Activated B cell treated with CpG ODN at 0.5 μM for 24 hours (primary cell): ENCODE measurements at regions not wholly inside any gene's neighbourhood (a gene's known extent, or its start where the extent isn't known, plus 50 kb on each side); places are given as distances from the start of the nearest gene placed in this dataset.
"Not testable (repeated sequence)": the region's sequence is repeated elsewhere in the genome, so short reads cannot be mapped to it uniquely, and the experiment has no call there.

Source experiments
- ATAC-seq: fragments of 200-7000 bp; cut with Tn5 transposase; one replicate; pipeline ENCODE4 v1.10.0; 2021; ENCODE audit warnings: low read depth, mild to moderate bottlenecking, moderate library complexity
- CTCF ChIA-PET: fragments of 350-600 bp; sonication (Branson Sonifier 250); formaldehyde crosslinking; loops from one replicate; lab custom pipeline; 2021; ENCODE audit warnings: antibody characterized with exemption; lab: Charles Lee
- POLR2A ChIA-PET: fragments of 350-600 bp; sonication (Branson Sonifier 250); formaldehyde crosslinking; loops from one replicate; lab custom pipeline; 2021; ENCODE audit warnings: antibody characterized with exemption; lab: Charles Lee
- DNase-seq: peaks from one replicate; pipeline ENCODE4 v3.0.0; 2022
- H3K27ac Mint-ChIP-seq: one replicate; pipeline ENCODE4 v1.8.0; 2020; ENCODE audit warnings: mixed read lengths
- H3K27me3 Mint-ChIP-seq: one replicate; pipeline ENCODE4 v1.8.0; 2021; ENCODE audit warnings: mixed read lengths
- H3K36me3 Mint-ChIP-seq: one replicate; pipeline ENCODE4 v1.8.0; 2021; ENCODE audit warnings: low read depth, mixed read lengths
- H3K4me1 Mint-ChIP-seq: one replicate; pipeline ENCODE4 v1.8.0; 2021; ENCODE audit warnings: mixed read lengths
- H3K4me3 Mint-ChIP-seq: one replicate; pipeline ENCODE4 v1.8.0; 2020; ENCODE audit warnings: mild to moderate bottlenecking, mixed read lengths
- H3K9me3 Mint-ChIP-seq: one replicate; pipeline ENCODE4 v1.8.0; 2020; ENCODE audit warnings: mixed read lengths
- CTCF ChIP-seq: fragments of 200-600 bp; IDR thresholded peaks from one replicate; pipeline ENCODE4 v1.8.0; 2022; ENCODE audit warnings: antibody characterized with exemption, mild to moderate bottlenecking
- intact Hi-C: fragments of 100-400 bp; cut with micrococcal nuclease; formaldehyde crosslinking; loops from one replicate; pipeline ENCODE4 v1.15.1; 2024

GRCh38 chr2:53036196-53036595 lies 731.4 kb upstream of the CHAC2 start:
- Mint-ChIP-seq H3K9me3 (peaks cover 1% of the 10 kb centered on the region), H3K36me3 (no peaks in the 10 kb centered on the region), H3K27me3 (no peaks in the 10 kb centered on the region), H3K4me1 (no peaks in the 10 kb centered on the region), H3K4me3 (no peak overlapping the region), H3K27ac (no peak overlapping the region)
- POLR2A ChIA-PET: no interaction called here
- no peak for TF ChIP-seq CTCF
- DNase-seq: no peak
- intact Hi-C loops: no loop called here
- no peak for ATAC-seq
- CTCF ChIA-PET: no interaction called here

- Mint-ChIP-seq H3K36me3 (no peaks in the 10 kb centered on the region), H3K27me3 (no peaks in the 10 kb centered on the region), H3K9me3 (peaks cover 1% of the 10 kb centered on the region), H3K27ac (no peak overlapping the region), H3K4me3 (no peak overlapping the region), H3K4me1 (no peaks in the 10 kb centered on the region)
- POLR2A ChIA-PET: no interaction called here
- DNase-seq: no peak
- no peak for TF ChIP-seq CTCF
- CTCF ChIA-PET: no interaction called here
- intact Hi-C loops: no loop called here
- ATAC-seq: no peak
These were observed 732.5 kb upstream of the CHAC2 start for GRCh38 chr2:53035153-53035552.

GRCh38 chr2:53033411-53033810 lies 734.2 kb upstream of the CHAC2 start:
- Mint-ChIP-seq H3K36me3 (no peaks in the 10 kb centered on the region), H3K27me3 (no peaks in the 10 kb centered on the region), H3K9me3 (no peaks in the 10 kb centered on the region), H3K4me3 (no peak overlapping the region), H3K4me1 (no peaks in the 10 kb centered on the region), H3K27ac (no peak overlapping the region)
- ATAC-seq: no peak
- ChIA-PET CTCF (no interaction called here), POLR2A (no interaction called here)
- DNase-seq: no peak
- no peak for TF ChIP-seq CTCF
- intact Hi-C loops: no loop called here

GRCh38 chr2:53028746-53029423 lies 738.7 kb upstream of the CHAC2 start:
- DNase-seq (no peak), ATAC-seq (no peak)
- Mint-ChIP-seq H3K9me3 (no peaks in the 10 kb centered on the region), H3K27ac (no peak overlapping the region), H3K27me3 (no peaks in the 10 kb centered on the region), H3K4me3 (no peak overlapping the region), H3K36me3 (no peaks in the 10 kb centered on the region), H3K4me1 (no peaks in the 10 kb centered on the region)
- intact Hi-C loops: no loop called here
- CTCF ChIA-PET: no interaction called here
- POLR2A ChIA-PET: no interaction called here
- TF ChIP-seq CTCF: no peak

- H3K9me3 Mint-ChIP-seq: no peaks in the 10 kb centered on the region
- no peaks in the 10 kb centered on the region for H3K36me3 Mint-ChIP-seq
- ChIA-PET POLR2A (no interaction called here), CTCF (no interaction called here)
- H3K27ac Mint-ChIP-seq: no peak overlapping the region
- no peak overlapping the region for H3K4me3 Mint-ChIP-seq
- intact Hi-C loops: no loop called here
- no peak for TF ChIP-seq CTCF
- ATAC-seq (no peak), DNase-seq (no peak)
- no peaks in the 10 kb centered on the region for H3K4me1 Mint-ChIP-seq
- no peaks in the 10 kb centered on the region for H3K27me3 Mint-ChIP-seq
These were observed 739.4 kb upstream of the CHAC2 start for GRCh38 chr2:53028225-53028624.

GRCh38 chr2:53022248-53022647 lies 745.4 kb upstream of the CHAC2 start:
- intact Hi-C loops, H3K27me3 Mint-ChIP-seq, ATAC-seq, CTCF ChIA-PET, DNase-seq, H3K9me3 Mint-ChIP-seq, H3K4me1 Mint-ChIP-seq, POLR2A ChIA-PET, H3K27ac Mint-ChIP-seq, H3K36me3 Mint-ChIP-seq, H3K4me3 Mint-ChIP-seq: not testable (repeated sequence)
